ENCODE measurements at regions not wholly inside any gene's neighbourhood (a gene's known extent, or its start where the extent isn't known, plus 50 kb on each side); places are given as distances from the start of the nearest gene placed in this dataset.

DNA sequence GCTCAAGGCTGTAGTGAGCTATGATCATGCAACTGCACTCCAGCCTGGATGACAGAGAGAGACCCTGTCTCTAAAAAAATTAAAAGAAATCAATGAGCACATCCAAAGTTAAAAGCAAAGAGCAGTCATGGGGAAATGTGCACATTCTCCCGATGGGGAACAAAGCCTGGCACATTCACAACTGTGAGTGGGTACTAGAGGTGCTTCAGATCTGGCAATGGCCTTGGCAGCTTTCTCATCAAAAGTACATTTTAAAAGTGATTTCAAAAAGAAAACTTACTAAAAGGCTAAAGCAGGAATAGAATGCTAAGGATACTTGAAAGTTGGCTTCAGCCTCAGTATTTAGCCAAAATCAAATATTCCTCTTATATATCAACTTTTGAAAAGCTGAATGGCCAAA lies 145.9 kb upstream of the MAOA start:
- TF ChIP-seq, protein P1, sequence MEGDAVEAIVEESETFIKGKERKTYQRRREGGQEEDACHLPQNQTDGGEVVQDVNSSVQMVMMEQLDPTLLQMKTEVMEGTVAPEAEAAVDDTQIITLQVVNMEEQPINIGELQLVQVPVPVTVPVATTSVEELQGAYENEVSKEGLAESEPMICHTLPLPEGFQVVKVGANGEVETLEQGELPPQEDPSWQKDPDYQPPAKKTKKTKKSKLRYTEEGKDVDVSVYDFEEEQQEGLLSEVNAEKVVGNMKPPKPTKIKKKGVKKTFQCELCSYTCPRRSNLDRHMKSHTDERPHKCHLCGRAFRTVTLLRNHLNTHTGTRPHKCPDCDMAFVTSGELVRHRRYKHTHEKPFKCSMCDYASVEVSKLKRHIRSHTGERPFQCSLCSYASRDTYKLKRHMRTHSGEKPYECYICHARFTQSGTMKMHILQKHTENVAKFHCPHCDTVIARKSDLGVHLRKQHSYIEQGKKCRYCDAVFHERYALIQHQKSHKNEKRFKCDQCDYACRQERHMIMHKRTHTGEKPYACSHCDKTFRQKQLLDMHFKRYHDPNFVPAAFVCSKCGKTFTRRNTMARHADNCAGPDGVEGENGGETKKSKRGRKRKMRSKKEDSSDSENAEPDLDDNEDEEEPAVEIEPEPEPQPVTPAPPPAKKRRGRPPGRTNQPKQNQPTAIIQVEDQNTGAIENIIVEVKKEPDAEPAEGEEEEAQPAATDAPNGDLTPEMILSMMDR (conservative IDR thresholded peaks at IDR 0.05), result no peak
- no peak for TF ChIP-seq EZH2 (IDR thresholded peaks at IDR 0.05; ENCODE audit: low read depth)
